SK-N-MC (cell line): ENCODE measurements at regions not wholly inside any gene's neighbourhood (a gene's known extent, or its start where the extent isn't known, plus 50 kb on each side); places are given as distances from the start of the nearest gene placed in this dataset.

Experiments used
- EZH2 ChIP-seq: fragments of 200-600 bp; sonication (generic); IDR thresholded peaks from one replicate; pipeline ENCODE4 v1.6.1; 2017; ENCODE audit warnings: antibody characterized with exemption
- POLR2AphosphoS5 ChIP-seq: IDR thresholded peaks from 2 replicates; pipeline ENCODE4 v1.6.1; 2012; ENCODE audit warnings: mild to moderate bottlenecking, low read depth, low read length, borderline replicate concordance

GRCh38 chrX:10855845-10856244 lies 235.5 kb upstream of the MID1 start:
- TF ChIP-seq POLR2AphosphoS5 (no peak), EZH2 (no peak)
